H9 (cell line): ENCODE measurements at regions not wholly inside any gene's neighbourhood (a gene's known extent, or its start where the extent isn't known, plus 50 kb on each side); places are given as distances from the start of the nearest gene placed in this dataset.

ENCODE experiments used
- DNase-seq: peaks from one replicate; pipeline ENCODE4 v3.0.0-alpha.2; 2017
- H2AFZ ChIP-seq: one replicate; pipeline ENCODE4 v1.6.1; 2013; ENCODE audit warnings: mild to moderate bottlenecking, low read length, control low read depth, moderate library complexity
- H2AK5ac ChIP-seq: 2 replicates; pipeline ENCODE4 v1.6.1; 2013; ENCODE audit warnings: low read length, control low read depth, mixed read lengths; ENCODE audit not compliant: insufficient read length
- H2BK120ac ChIP-seq: one replicate; pipeline ENCODE4 v1.6.1; 2013; ENCODE audit warnings: low read depth, mild to moderate bottlenecking, low read length, control low read depth, inconsistent platforms; ENCODE audit not compliant: poor library complexity, severe bottlenecking
- H2BK12ac ChIP-seq: 2 replicates; pipeline ENCODE4 v1.6.1; 2013; ENCODE audit warnings: low read length, control low read depth, mixed read lengths, low read depth; ENCODE audit not compliant: insufficient read length
- H2BK15ac ChIP-seq: 2 replicates; pipeline ENCODE4 v1.6.1; 2013; ENCODE audit warnings: low read depth, low read length, control low read depth
- H2BK20ac ChIP-seq: one replicate; pipeline ENCODE4 v1.6.1; 2013; ENCODE audit warnings: low read depth, mild to moderate bottlenecking, low read length, control low read depth, inconsistent platforms; ENCODE audit not compliant: poor library complexity, severe bottlenecking
- H2BK5ac ChIP-seq: 2 replicates; pipeline ENCODE4 v1.6.1; 2013; ENCODE audit warnings: low read length, control low read depth, mixed read lengths; ENCODE audit not compliant: insufficient read length
- H3K14ac ChIP-seq: 2 replicates; pipeline ENCODE4 v1.6.1; 2013; ENCODE audit warnings: low read length, control low read depth; ENCODE audit not compliant: insufficient read depth
- H3K18ac ChIP-seq: 2 replicates; pipeline ENCODE4 v1.6.1; 2013; ENCODE audit warnings: low read depth, mild to moderate bottlenecking, mixed read lengths, low read length, control low read depth; ENCODE audit not compliant: insufficient read length
- H3K23ac ChIP-seq: 2 replicates; pipeline ENCODE4 v1.6.1; 2013; ENCODE audit warnings: low read length, control low read depth, mixed read lengths, low read depth; ENCODE audit not compliant: insufficient read length
- H3K23me2 ChIP-seq: 2 replicates; pipeline ENCODE4 v1.6.1; 2013; ENCODE audit warnings: low read depth, mild to moderate bottlenecking, mixed read lengths, low read length, control low read depth; ENCODE audit not compliant: insufficient read length, poor library complexity, severe bottlenecking
- H3K27ac ChIP-seq: 2 replicates; pipeline ENCODE4 v1.5.1; 2013; ENCODE audit warnings: low read length, control low read depth, mixed read lengths, low read depth; ENCODE audit not compliant: insufficient read length
- H3K27me3 ChIP-seq: 2 replicates; pipeline ENCODE4 v1.6.1; 2013; ENCODE audit warnings: low read length, control low read depth, inconsistent platforms; ENCODE audit not compliant: insufficient read depth
- H3K4ac ChIP-seq: 2 replicates; pipeline ENCODE4 v1.6.1; 2013; ENCODE audit warnings: low read depth, mild to moderate bottlenecking, control low read depth, inconsistent platforms, low read length, moderate library complexity
- H3K4me1 ChIP-seq: 2 replicates; pipeline ENCODE4 v1.6.1; 2013; ENCODE audit warnings: low read length, control low read depth, inconsistent platforms; ENCODE audit not compliant: insufficient read depth
- H3K4me2 ChIP-seq: 2 replicates; pipeline ENCODE4 v1.6.1; 2013; ENCODE audit warnings: low read length, control low read depth, mixed read lengths; ENCODE audit not compliant: insufficient read length, insufficient read depth
- H3K56ac ChIP-seq: 2 replicates; pipeline ENCODE4 v1.6.1; 2013; ENCODE audit warnings: low read depth, mild to moderate bottlenecking, mixed read lengths, low read length, control low read depth; ENCODE audit not compliant: insufficient read length
- H3K79me1 ChIP-seq: 2 replicates; pipeline ENCODE4 v1.6.1; 2013; ENCODE audit warnings: low read depth, mild to moderate bottlenecking, moderate library complexity, low read length, control low read depth, inconsistent platforms; ENCODE audit not compliant: insufficient read depth, poor library complexity, severe bottlenecking
- H3K79me2 ChIP-seq: 2 replicates; pipeline ENCODE4 v1.6.1; 2013; ENCODE audit warnings: low read length, control low read depth, inconsistent platforms; ENCODE audit not compliant: insufficient read depth
- H3K9ac ChIP-seq: 2 replicates; pipeline ENCODE4 v1.6.1; 2013; ENCODE audit warnings: low read length, control low read depth, mixed read lengths; ENCODE audit not compliant: insufficient read length; ENCODE audit errors: extremely low read depth
- H3K9me3 ChIP-seq: one replicate; pipeline ENCODE4 v1.6.1; 2013; ENCODE audit warnings: low read depth, low read length, inconsistent platforms; ENCODE audit not compliant: control insufficient read depth
- H3T11ph ChIP-seq: one replicate; pipeline ENCODE4 v1.6.1; 2013; ENCODE audit warnings: mild to moderate bottlenecking, low read length, control low read depth, inconsistent platforms
- H4K20me1 ChIP-seq: one replicate; pipeline ENCODE4 v1.6.1; 2013; ENCODE audit not compliant: control insufficient read depth, insufficient read length, insufficient read depth
- H4K5ac ChIP-seq: 2 replicates; pipeline ENCODE4 v1.6.1; 2013; ENCODE audit warnings: low read depth, mild to moderate bottlenecking, mixed read lengths, low read length, control low read depth; ENCODE audit not compliant: insufficient read length
- H4K8ac ChIP-seq: replicated peaks from 2 replicates; pipeline ENCODE4 v1.6.1; 2013; ENCODE audit warnings: low read length, control low read depth, mixed read lengths, low read depth; ENCODE audit not compliant: insufficient read length
- H4K91ac ChIP-seq: 2 replicates; pipeline ENCODE4 v1.6.1; 2013; ENCODE audit warnings: low read depth, mild to moderate bottlenecking, moderate library complexity, mixed read lengths, low read length, control low read depth; ENCODE audit not compliant: insufficient read length
- H3K27ac Mint-ChIP-seq, 3 experiments: 2 replicates in 2 of 3; 3 replicates in 1 of 3; pipeline ENCODE4 v1.8.0; 2020 to 2021; ENCODE audit warnings: mixed read lengths in 3 of 3, mild to moderate bottlenecking in 1 of 3, moderate library complexity in 1 of 3
- H3K27me3 Mint-ChIP-seq: 2 replicates; pipeline ENCODE4 v1.8.0; 2021; ENCODE audit warnings: low read depth, mild to moderate bottlenecking, moderate library complexity, mixed read lengths
- H3K36me3 Mint-ChIP-seq, 3 experiments: 2 replicates in 2 of 3; 3 replicates in 1 of 3; pipeline ENCODE4 v1.8.0; 2020 to 2021; ENCODE audit warnings: low read depth in 3 of 3, mixed read lengths in 3 of 3; ENCODE audit not compliant: insufficient read depth in 1 of 3
- H3K4me1 Mint-ChIP-seq, 2 experiments: 2 replicates each; pipeline ENCODE4 v1.8.0; 2020; ENCODE audit warnings: mixed read lengths in 2 of 2
- H3K4me3 Mint-ChIP-seq, 2 experiments: 2 replicates in 1 of 2; 3 replicates in 1 of 2; pipeline ENCODE4 v1.8.0; 2020 to 2021; ENCODE audit warnings: mild to moderate bottlenecking in 2 of 2, mixed read lengths in 2 of 2, moderate library complexity in 1 of 2
- H3K9me3 Mint-ChIP-seq, 2 experiments: 2 replicates in 1 of 2; 3 replicates in 1 of 2; pipeline ENCODE4 v1.8.0; 2020; ENCODE audit warnings: mild to moderate bottlenecking in 2 of 2, mixed read lengths in 2 of 2, moderate library complexity in 1 of 2
- CTCF ChIP-seq: fragments of 200-600 bp; sonication (generic); conservative IDR thresholded peaks from 3 replicates; pipeline ENCODE4 v1.8.0; 2021; ENCODE audit warnings: antibody characterized with exemption, mild to moderate bottlenecking
- WGBS: extraction: QIAGEN DNeasy Blood & Tissue Kit; methylation state at CpG from one replicate; pipeline ENCODE4 v1.1.7; 2013; ENCODE audit warnings: missing lambda C conversion rate, low lambda C conversion rate, mixed read lengths; ENCODE audit not compliant: insufficient read length; ENCODE audit errors: extremely low coverage; 5-methylcytosine and 5-hydroxymethylcytosine counted together

GRCh38 chr3:178385280-178385952 is 150.8 kb upstream of the KCNMB2 start:
- no peaks in the 10 kb centered on the region for H3K27me3 ChIP-seq
- no peak overlapping the region for H3K27ac Mint-ChIP-seq
- no peaks in the 10 kb centered on the region for H3K9me3 Mint-ChIP-seq
- H3K23ac ChIP-seq = no peak overlapping the region
- H2BK12ac ChIP-seq = no peak overlapping the region
- no peak overlapping the region for H3K27ac ChIP-seq
- H4K5ac ChIP-seq = no peak overlapping the region
- H3K79me1 ChIP-seq = no peaks in the 10 kb centered on the region
- no peak overlapping the region for H2BK15ac ChIP-seq
- no peak overlapping the region for H3K18ac ChIP-seq
- no peak overlapping the region for H3K9ac ChIP-seq
- H3K14ac ChIP-seq = no peak overlapping the region
- TF ChIP-seq CTCF = peak; percentile 86
- H2BK120ac ChIP-seq = no peak overlapping the region
- H3K4me2 ChIP-seq = no peak overlapping the region
- no peaks in the 10 kb centered on the region for H3K79me2 ChIP-seq
- no peak overlapping the region for H2AFZ ChIP-seq
- H2BK20ac ChIP-seq = no peak overlapping the region
- H3K4me1 ChIP-seq = peaks cover 2% of the 10 kb centered on the region; the same call in 1 of the 2 replicates
- no CpG with 5 or more reads among the region's 5 CpGs for WGBS
- no peak overlapping the region for H2AK5ac ChIP-seq
- no peak for DNase-seq
- H3K4ac ChIP-seq = no peak overlapping the region
- no peak overlapping the region for H3T11ph ChIP-seq
- H4K8ac ChIP-seq = no peak overlapping the region
- H4K91ac ChIP-seq = no peak overlapping the region
- H3K4me1 Mint-ChIP-seq = peaks cover 15 to 17% of the 10 kb centered on the region in 2 experiments
- H2BK5ac ChIP-seq = no peak overlapping the region
- no peak overlapping the region for H3K4me3 Mint-ChIP-seq
- no peak overlapping the region for H3K56ac ChIP-seq
- no peaks in the 10 kb centered on the region for H3K9me3 ChIP-seq
- H3K36me3 Mint-ChIP-seq = no peaks in the 10 kb centered on the region
- H4K20me1 ChIP-seq = no peaks in the 10 kb centered on the region
- H3K27me3 Mint-ChIP-seq = no peaks in the 10 kb centered on the region
- H3K23me2 ChIP-seq = no peaks in the 10 kb centered on the region
